Activated naive CD8-positive, alpha-beta T cell (primary cell): ENCODE measurements at regions not wholly inside any gene's neighbourhood (a gene's known extent, or its start where the extent isn't known, plus 50 kb on each side); places are given as distances from the start of the nearest gene placed in this dataset.

ENCODE experiments used
- H3K27ac Mint-ChIP-seq: one replicate; pipeline ENCODE4 v1.8.0; 2021; ENCODE audit warnings: mixed read lengths
- H3K27me3 Mint-ChIP-seq: one replicate; pipeline ENCODE4 v1.8.0; 2021; ENCODE audit warnings: mixed read lengths
- H3K36me3 Mint-ChIP-seq: one replicate; pipeline ENCODE4 v1.8.0; 2021; ENCODE audit warnings: mixed read lengths
- H3K4me1 Mint-ChIP-seq: one replicate; pipeline ENCODE4 v1.8.0; 2021; ENCODE audit warnings: low read depth, mixed read lengths
- H3K4me3 Mint-ChIP-seq: one replicate; pipeline ENCODE4 v1.8.0; 2021; ENCODE audit warnings: mild to moderate bottlenecking, mixed read lengths
- H3K9me3 Mint-ChIP-seq: one replicate; pipeline ENCODE4 v1.8.0; 2021; ENCODE audit warnings: low read depth, mixed read lengths

- Mint-ChIP-seq H3K27me3 (no peaks in the 10 kb centered on the region), H3K4me1 (peaks cover 41% of the 10 kb centered on the region), H3K27ac (no peak overlapping the region), H3K9me3 (no peaks in the 10 kb centered on the region), H3K4me3 (no peak overlapping the region), H3K36me3 (no peaks in the 10 kb centered on the region)
Measured at GRCh38 chr10:30793093-30793492, 163.5 kb upstream of the LYZL2 start.

GRCh38 chr10:30792025-30792424 is 162.5 kb upstream of the LYZL2 start:
- Mint-ChIP-seq H3K27me3 (no peaks in the 10 kb centered on the region), H3K27ac (peak overlapping the region; percentile 83)

GRCh38 chr10:30791197-30791611 is 161.7 kb upstream of the LYZL2 start:
- Mint-ChIP-seq H3K27ac (peak overlapping the region; percentile 83), H3K4me1 (peaks cover 44% of the 10 kb centered on the region), H3K27me3 (no peaks in the 10 kb centered on the region), H3K4me3 (peak overlapping the region; percentile 38), H3K36me3 (no peaks in the 10 kb centered on the region), H3K9me3 (no peaks in the 10 kb centered on the region)

More at GRCh38 chr10:30792025-30792424, 162.5 kb upstream of the LYZL2 start:
- Mint-ChIP-seq H3K4me1 (peaks cover 44% of the 10 kb centered on the region), H3K4me3 (peak overlapping the region; percentile 63), H3K9me3 (no peaks in the 10 kb centered on the region), H3K36me3 (no peaks in the 10 kb centered on the region)

GRCh38 chr10:30789806-30790205 is 160.3 kb upstream of the LYZL2 start:
- Mint-ChIP-seq H3K4me1 (peaks cover 47% of the 10 kb centered on the region), H3K27ac (peak overlapping the region; percentile 90), H3K27me3 (no peaks in the 10 kb centered on the region)

GRCh38 chr10:30788307-30788706 is 158.8 kb upstream of the LYZL2 start:
- Mint-ChIP-seq H3K4me1 (peaks cover 56% of the 10 kb centered on the region), H3K4me3 (no peak overlapping the region), H3K36me3 (no peaks in the 10 kb centered on the region), H3K27me3 (no peaks in the 10 kb centered on the region), H3K9me3 (no peaks in the 10 kb centered on the region), H3K27ac (peak overlapping the region; percentile 18)

More at GRCh38 chr10:30789806-30790205, 160.3 kb upstream of the LYZL2 start:
- no peaks in the 10 kb centered on the region for H3K9me3 Mint-ChIP-seq
- peak overlapping the region; percentile 74 for H3K4me3 Mint-ChIP-seq
- no peaks in the 10 kb centered on the region for H3K36me3 Mint-ChIP-seq

- no peaks in the 10 kb centered on the region for H3K9me3 Mint-ChIP-seq
- H3K4me1 Mint-ChIP-seq, result peaks cover 43% of the 10 kb centered on the region
- no peak overlapping the region for H3K27ac Mint-ChIP-seq
- no peak overlapping the region for H3K4me3 Mint-ChIP-seq
- H3K36me3 Mint-ChIP-seq, result no peaks in the 10 kb centered on the region
- H3K27me3 Mint-ChIP-seq, result no peaks in the 10 kb centered on the region
Measured at GRCh38 chr10:30786906-30787305, 157.4 kb upstream of the LYZL2 start.

GRCh38 chr10:30786131-30786530 is 156.6 kb upstream of the LYZL2 start:
- no peaks in the 10 kb centered on the region for H3K27me3 Mint-ChIP-seq
- H3K9me3 Mint-ChIP-seq, result no peaks in the 10 kb centered on the region
- H3K4me3 Mint-ChIP-seq, result peak overlapping the region; percentile 78

GRCh38 chr10:30784897-30785605 is 155.5 kb upstream of the LYZL2 start:
- H3K27me3 Mint-ChIP-seq, result no peaks in the 10 kb centered on the region
- peak overlapping the region; percentile 83 for H3K4me3 Mint-ChIP-seq

More at GRCh38 chr10:30786131-30786530, 156.6 kb upstream of the LYZL2 start:
- peaks cover 35% of the 10 kb centered on the region for H3K4me1 Mint-ChIP-seq
- H3K36me3 Mint-ChIP-seq, result no peaks in the 10 kb centered on the region
- peak overlapping the region; percentile 41 for H3K27ac Mint-ChIP-seq

GRCh38 chr10:30784524-30784896 is 155.0 kb upstream of the LYZL2 start:
- Mint-ChIP-seq H3K4me1 (peaks cover 26% of the 10 kb centered on the region), H3K4me3 (peak overlapping the region; percentile 83), H3K27ac (peak overlapping the region; percentile 56), H3K9me3 (no peaks in the 10 kb centered on the region), H3K27me3 (no peaks in the 10 kb centered on the region), H3K36me3 (no peaks in the 10 kb centered on the region)

More at GRCh38 chr10:30784897-30785605, 155.5 kb upstream of the LYZL2 start:
- no peaks in the 10 kb centered on the region for H3K36me3 Mint-ChIP-seq
- H3K9me3 Mint-ChIP-seq, result no peaks in the 10 kb centered on the region
- no peak overlapping the region for H3K27ac Mint-ChIP-seq
- peaks cover 30% of the 10 kb centered on the region for H3K4me1 Mint-ChIP-seq

GRCh38 chr10:30783939-30784501 is 154.5 kb upstream of the LYZL2 start:
- H3K27me3 Mint-ChIP-seq, result no peaks in the 10 kb centered on the region
- peak overlapping the region; percentile 83 for H3K4me3 Mint-ChIP-seq
- no peaks in the 10 kb centered on the region for H3K9me3 Mint-ChIP-seq
- no peaks in the 10 kb centered on the region for H3K36me3 Mint-ChIP-seq
- peak overlapping the region; percentile 56 for H3K27ac Mint-ChIP-seq
- peaks cover 22% of the 10 kb centered on the region for H3K4me1 Mint-ChIP-seq

GRCh38 chr10:30782537-30783461 is 153.2 kb upstream of the LYZL2 start:
- H3K4me1 Mint-ChIP-seq, result peaks cover 15% of the 10 kb centered on the region
- H3K27ac Mint-ChIP-seq, result no peak overlapping the region
- H3K9me3 Mint-ChIP-seq, result no peaks in the 10 kb centered on the region
- H3K4me3 Mint-ChIP-seq, result no peak overlapping the region
- H3K27me3 Mint-ChIP-seq, result no peaks in the 10 kb centered on the region
- no peaks in the 10 kb centered on the region for H3K36me3 Mint-ChIP-seq

GRCh38 chr10:30782157-30782536 is 152.6 kb upstream of the LYZL2 start:
- Mint-ChIP-seq H3K9me3 (no peaks in the 10 kb centered on the region), H3K4me1 (peaks cover 15% of the 10 kb centered on the region), H3K36me3 (no peaks in the 10 kb centered on the region), H3K4me3 (no peak overlapping the region), H3K27ac (no peak overlapping the region), H3K27me3 (no peaks in the 10 kb centered on the region)

- Mint-ChIP-seq H3K27ac (no peak overlapping the region), H3K36me3 (no peaks in the 10 kb centered on the region), H3K9me3 (no peaks in the 10 kb centered on the region), H3K4me1 (peaks cover 14% of the 10 kb centered on the region), H3K27me3 (no peaks in the 10 kb centered on the region), H3K4me3 (no peak overlapping the region)
Measured at GRCh38 chr10:30781670-30782121, 152.1 kb upstream of the LYZL2 start.

- Mint-ChIP-seq H3K4me3 (no peak overlapping the region), H3K27me3 (no peaks in the 10 kb centered on the region), H3K36me3 (no peaks in the 10 kb centered on the region), H3K27ac (no peak overlapping the region), H3K4me1 (peaks cover 3% of the 10 kb centered on the region), H3K9me3 (no peaks in the 10 kb centered on the region)
Measured at GRCh38 chr10:30778769-30779168, 149.2 kb upstream of the LYZL2 start.
